Tibial nerve (tissue), 4 donors: ENCODE measurements at regions not wholly inside any gene's neighbourhood (a gene's known extent, or its start where the extent isn't known, plus 50 kb on each side); places are given as distances from the start of the nearest gene placed in this dataset.

Source experiments
- DNase-seq, 2 donors: peaks; one replicate each; pipeline ENCODE4 v3.0.0-alpha.2; 2019; ENCODE audit warnings: low spot score in 2 of 2
- H3K27ac ChIP-seq, 4 donors: fragments of 200-600 bp; sonication (generic) in 3 of 4; one replicate each; pipeline ENCODE4 v1.5.1; 2017 to 2019; ENCODE audit warnings: mild to moderate bottlenecking in 1 of 4
- H3K27me3 ChIP-seq, 2 donors: fragments of 200-600 bp; sonication (generic) in 1 of 2; one replicate each; pipeline versions ENCODE4 v1.5.1 to v1.6.0; 2017 to 2019
- H3K36me3 ChIP-seq, 3 donors: fragments of 200-600 bp; sonication (generic); one replicate each; pipeline ENCODE4 v1.5.1; 2018 to 2019
- H3K4me1 ChIP-seq, 4 donors: fragments of 200-600 bp; sonication (generic) in 3 of 4; one replicate each; pipeline ENCODE4 v1.5.1; 2017 to 2019
- H3K4me3 ChIP-seq, 4 donors: fragments of 200-600 bp; sonication (generic) in 3 of 4; one replicate each; pipeline ENCODE4 v1.5.1; 2017 to 2019; ENCODE audit warnings: mild to moderate bottlenecking in 1 of 4, moderate library complexity in 1 of 4
- H3K9me3 ChIP-seq, 4 donors: fragments of 200-600 bp; sonication (generic) in 3 of 4; one replicate each; pipeline ENCODE4 v1.5.1; 2017 to 2019
- EP300 ChIP-seq, 2 donors: sonication (generic); formaldehyde crosslinking; IDR thresholded peaks; one replicate each; pipeline ENCODE4 v1.6.1; 2017; ENCODE audit warnings: antibody characterized with exemption in 2 of 2, mild to moderate bottlenecking in 1 of 2
- POLR2A ChIP-seq, 2 donors: fragments of 450-650 bp; IDR thresholded peaks; one replicate each; pipeline ENCODE4 v1.6.1; 2017; ENCODE audit warnings: antibody characterized with exemption in 2 of 2, mild to moderate bottlenecking in 2 of 2, moderate library complexity in 2 of 2
- WGBS, 2 donors: methylation state at CpG; one replicate each; pipeline ENCODE4 v1.1.5; 2018; 5-methylcytosine and 5-hydroxymethylcytosine counted together
- TF ChIP-seq, protein P1 (sequence below), 5 experiments: fragments of 200-600 bp in 3 of 5; fragments of 450-650 bp in 2 of 5; sonication (generic) in 3 of 5; IDR thresholded peaks; one replicate each; pipeline ENCODE4 v1.5.1; 2016 to 2019; ENCODE audit warnings: antibody characterized with exemption in 5 of 5, mild to moderate bottlenecking in 3 of 5, moderate library complexity in 2 of 5

DNA sequence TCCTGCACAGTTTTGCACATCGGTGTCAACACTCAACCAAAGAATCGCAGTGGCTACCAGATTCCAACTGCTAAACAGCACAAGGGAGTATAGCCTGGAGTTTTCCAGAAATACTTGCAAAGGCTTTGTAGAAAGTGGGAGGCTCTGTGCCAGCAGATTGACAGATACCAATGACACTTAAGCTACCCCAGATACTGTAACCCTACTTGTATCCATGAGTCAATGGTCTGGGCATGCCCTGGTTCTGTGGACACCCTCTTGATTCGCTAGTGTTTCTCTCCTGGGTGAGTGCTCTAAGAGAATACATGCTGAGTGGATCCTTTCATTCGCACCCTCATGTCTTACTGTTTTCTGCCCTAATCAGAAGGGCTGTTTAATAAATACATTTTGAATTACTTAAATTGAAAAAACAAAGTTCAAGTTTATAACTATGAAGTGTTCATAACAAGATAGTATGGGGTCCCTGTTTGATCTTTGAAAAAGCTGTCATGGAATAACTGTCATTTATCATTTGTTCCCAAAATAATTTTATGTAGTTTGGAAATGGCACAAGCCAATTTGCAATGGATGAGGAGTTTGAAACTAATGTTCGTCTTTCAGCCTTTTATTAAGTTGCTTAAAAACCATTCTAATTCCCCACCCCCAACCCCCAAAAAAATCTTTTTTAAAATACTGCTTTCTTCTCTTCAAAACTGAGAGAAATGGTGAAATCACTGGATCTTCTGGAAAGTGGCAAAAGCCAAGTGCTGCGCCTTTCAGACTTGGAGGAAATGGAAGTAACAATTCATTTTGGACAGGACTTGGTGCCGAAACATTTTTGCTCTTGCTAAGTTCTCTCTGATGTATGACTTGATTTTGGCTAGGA lies 600.5 kb upstream of the TENM4 start:
- no peaks in the 10 kb centered on the region for H3K36me3 ChIP-seq
- H3K4me3 ChIP-seq, result no peak overlapping the region
- no peak overlapping the region for H3K27ac ChIP-seq
- no peaks in the 10 kb centered on the region for H3K27me3 ChIP-seq
- 86 to 88% methylated on average over 7 of the region's 7 CpGs for WGBS, 2 donors
- TF ChIP-seq, protein P1, sequence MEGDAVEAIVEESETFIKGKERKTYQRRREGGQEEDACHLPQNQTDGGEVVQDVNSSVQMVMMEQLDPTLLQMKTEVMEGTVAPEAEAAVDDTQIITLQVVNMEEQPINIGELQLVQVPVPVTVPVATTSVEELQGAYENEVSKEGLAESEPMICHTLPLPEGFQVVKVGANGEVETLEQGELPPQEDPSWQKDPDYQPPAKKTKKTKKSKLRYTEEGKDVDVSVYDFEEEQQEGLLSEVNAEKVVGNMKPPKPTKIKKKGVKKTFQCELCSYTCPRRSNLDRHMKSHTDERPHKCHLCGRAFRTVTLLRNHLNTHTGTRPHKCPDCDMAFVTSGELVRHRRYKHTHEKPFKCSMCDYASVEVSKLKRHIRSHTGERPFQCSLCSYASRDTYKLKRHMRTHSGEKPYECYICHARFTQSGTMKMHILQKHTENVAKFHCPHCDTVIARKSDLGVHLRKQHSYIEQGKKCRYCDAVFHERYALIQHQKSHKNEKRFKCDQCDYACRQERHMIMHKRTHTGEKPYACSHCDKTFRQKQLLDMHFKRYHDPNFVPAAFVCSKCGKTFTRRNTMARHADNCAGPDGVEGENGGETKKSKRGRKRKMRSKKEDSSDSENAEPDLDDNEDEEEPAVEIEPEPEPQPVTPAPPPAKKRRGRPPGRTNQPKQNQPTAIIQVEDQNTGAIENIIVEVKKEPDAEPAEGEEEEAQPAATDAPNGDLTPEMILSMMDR (IDR thresholded peaks at IDR 0.05), result no peak
- no peak for TF ChIP-seq POLR2A (IDR thresholded peaks at IDR 0.05)
- no peak for TF ChIP-seq EP300 (IDR thresholded peaks at IDR 0.05)
- no peak for DNase-seq
- no peaks in the 10 kb centered on the region for H3K9me3 ChIP-seq
- no peaks in the 10 kb centered on the region for H3K4me1 ChIP-seq

- Histone ChIP-seq H3K9me3 (no peaks in the 10 kb centered on the region), H3K36me3 (no peaks in the 10 kb centered on the region), H3K4me3 (no peak overlapping the region), H3K27me3 (no peaks in the 10 kb centered on the region), H3K4me1 (no peaks in the 10 kb centered on the region), H3K27ac (no peak overlapping the region)
- WGBS, 2 donors, result 63 to 73% methylated on average over 1 of the region's 1 CpG
- TF ChIP-seq, protein P1 (IDR thresholded peaks at IDR 0.05), result no peak
- TF ChIP-seq POLR2A (IDR thresholded peaks at IDR 0.05) (no peak), EP300 (IDR thresholded peaks at IDR 0.05) (no peak)
- DNase-seq, result no peak
Observed at GRCh38 chr11:80034801-80035200, 594.0 kb upstream of the TENM4 start.

DNA sequence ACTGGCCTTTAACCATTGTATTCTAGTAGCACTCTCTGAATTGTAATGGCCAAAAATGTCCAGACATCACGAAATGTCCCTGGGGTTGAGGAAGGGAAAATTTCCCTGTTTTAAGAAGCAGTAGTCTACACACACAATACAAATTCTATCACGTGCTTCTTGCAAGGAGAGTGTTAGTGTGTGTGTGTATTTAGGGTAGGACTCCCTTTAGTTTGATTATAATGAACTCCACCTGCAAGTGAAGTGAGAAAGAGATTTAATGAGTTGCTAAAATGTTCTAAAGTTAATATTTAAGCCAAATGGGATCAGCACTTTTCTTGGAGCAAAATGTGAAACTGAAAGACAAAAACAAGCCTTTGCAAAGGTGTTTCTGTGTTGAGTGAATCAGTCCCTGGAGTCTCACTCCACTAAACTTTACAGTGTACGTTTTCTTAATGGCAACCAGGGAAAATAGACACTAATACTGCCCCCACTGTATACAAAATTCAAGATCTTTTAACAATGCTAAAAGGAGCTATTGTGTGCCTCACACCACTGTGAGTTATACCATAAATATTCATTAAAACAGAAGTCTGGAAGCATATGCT lies 590.3 kb upstream of the TENM4 start:
- no peaks in the 10 kb centered on the region for H3K9me3 ChIP-seq
- H3K4me3 ChIP-seq, result no peak overlapping the region
- WGBS, 2 donors, result 36 to 48% methylated on average over 3 of the region's 3 CpGs
- H3K27me3 ChIP-seq, result no peaks in the 10 kb centered on the region
- TF ChIP-seq, protein P1 (IDR thresholded peaks at IDR 0.05), result no peak
- TF ChIP-seq EP300 (IDR thresholded peaks at IDR 0.05) (no peak), POLR2A (IDR thresholded peaks at IDR 0.05) (no peak)
- no peaks in the 10 kb centered on the region for H3K4me1 ChIP-seq
- no peaks in the 10 kb centered on the region for H3K36me3 ChIP-seq
- DNase-seq, result no peak
- H3K27ac ChIP-seq, result no peak overlapping the region

DNA sequence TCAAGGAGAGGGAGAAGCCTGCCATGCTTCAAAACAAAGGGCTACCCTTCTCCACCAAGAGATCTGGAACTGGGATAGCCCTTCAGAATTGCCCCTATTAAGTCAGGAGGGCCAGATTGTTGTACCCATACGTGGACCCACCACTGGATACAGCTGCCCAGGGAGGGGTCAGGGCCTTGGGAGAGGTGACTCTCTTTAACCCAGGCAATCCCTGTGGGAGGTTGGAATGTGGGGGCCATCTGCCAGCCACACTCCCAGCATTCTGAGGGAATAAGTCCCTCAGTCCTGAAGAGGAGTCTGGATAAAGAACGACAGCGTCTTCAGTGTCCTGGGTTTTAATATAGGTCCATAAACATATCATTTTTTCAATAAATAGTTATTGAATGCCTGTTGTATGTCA lies 588.2 kb upstream of the TENM4 start:
- H3K9me3 ChIP-seq, result no peaks in the 10 kb centered on the region
- TF ChIP-seq EP300 (IDR thresholded peaks at IDR 0.05), result no peak
- no peak for TF ChIP-seq POLR2A (IDR thresholded peaks at IDR 0.05)
- TF ChIP-seq, protein P1 (IDR thresholded peaks at IDR 0.05), result no peak
- no peaks in the 10 kb centered on the region for H3K4me1 ChIP-seq
- no peak overlapping the region for H3K4me3 ChIP-seq
- DNase-seq, result no peak
- H3K27me3 ChIP-seq, result no peaks in the 10 kb centered on the region
- WGBS, 2 donors, result 40 to 47% methylated on average over 3 of the region's 3 CpGs
- no peaks in the 10 kb centered on the region for H3K36me3 ChIP-seq
- H3K27ac ChIP-seq, result no peak overlapping the region

DNA sequence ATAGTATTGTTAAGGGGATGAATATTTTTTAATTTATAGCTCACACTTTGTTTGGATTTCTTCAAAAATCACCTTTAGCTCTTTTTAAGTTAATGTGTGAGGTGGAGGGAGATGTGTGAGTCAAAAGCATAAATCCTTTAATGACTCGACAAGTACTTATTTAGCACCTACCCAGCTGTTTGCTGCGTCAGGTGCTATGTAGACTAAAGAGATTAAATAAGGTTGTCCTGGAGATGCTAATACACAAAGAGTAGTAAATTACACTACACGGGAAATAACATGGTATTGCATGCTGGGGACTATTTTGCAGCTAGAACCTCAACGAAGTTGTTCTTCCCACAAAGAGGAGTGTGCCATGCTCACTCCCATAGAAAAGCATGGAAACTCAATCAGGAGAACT lies 583.3 kb upstream of the TENM4 start:
- no peaks in the 10 kb centered on the region for H3K27me3 ChIP-seq
- H3K27ac ChIP-seq, result no peak overlapping the region
- no peak overlapping the region for H3K4me3 ChIP-seq
- WGBS, 2 donors, result 71 to 79% methylated on average over 4 of the region's 4 CpGs
- no peak for DNase-seq
- TF ChIP-seq, protein P1 (IDR thresholded peaks at IDR 0.05), result no peak
- TF ChIP-seq POLR2A (IDR thresholded peaks at IDR 0.05), result no peak
- TF ChIP-seq EP300 (IDR thresholded peaks at IDR 0.05), result no peak
- H3K9me3 ChIP-seq, result peaks cover 0 to 2% (median 0%) of the 10 kb centered on the region in 4 donors
- no peaks in the 10 kb centered on the region for H3K4me1 ChIP-seq
- H3K36me3 ChIP-seq, result no peaks in the 10 kb centered on the region
